GM20000 (cell line): ENCODE measurements at regions not wholly inside any gene's neighbourhood (a gene's known extent, or its start where the extent isn't known, plus 50 kb on each side); places are given as distances from the start of the nearest gene placed in this dataset.

Source experiments
- DNase-seq: peaks from one replicate; pipeline ENCODE4 v3.0.0; 2012; ENCODE audit warnings: low spot score
- TF ChIP-seq, protein P1 (sequence below): IDR thresholded peaks from 2 replicates; pipeline ENCODE4 v1.5.1; 2012; ENCODE audit warnings: mild to moderate bottlenecking, control low read depth; ENCODE audit errors: extremely low read depth, missing control alignments

DNA sequence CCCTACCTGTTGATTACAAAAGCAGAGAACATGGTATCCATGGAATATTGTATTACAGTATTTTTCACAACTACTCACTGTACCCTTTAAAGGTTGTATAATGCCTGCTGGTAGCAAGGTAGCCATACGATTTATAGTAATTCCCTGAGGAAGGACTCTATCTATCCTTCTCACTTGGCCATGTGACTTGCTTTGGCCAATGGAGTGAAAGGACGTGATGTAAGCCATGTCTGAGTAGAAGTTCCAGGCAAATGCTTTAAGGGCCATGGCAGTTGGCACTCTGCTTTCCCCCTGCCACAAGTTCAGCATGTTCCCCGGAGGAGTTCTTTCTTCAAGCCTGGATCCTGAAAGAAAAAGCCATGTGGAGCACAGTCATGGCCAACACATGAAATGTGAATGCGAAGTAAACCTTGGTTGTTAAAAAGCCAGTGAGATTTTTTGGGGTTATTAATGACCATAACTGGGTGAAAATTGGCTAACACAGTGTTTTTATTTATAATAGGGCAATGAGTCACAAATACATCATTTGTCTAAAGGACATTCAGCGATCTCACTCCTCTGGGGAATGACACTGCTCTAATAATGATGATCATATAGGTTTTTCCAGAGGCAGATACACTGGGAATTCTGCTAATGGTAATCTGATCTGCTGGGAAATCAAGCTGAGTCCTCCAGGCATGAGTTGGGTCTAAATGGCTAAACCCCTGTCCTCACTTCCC is 67.4 kb upstream of the SLC38A2 start:
- no peak for DNase-seq
- TF ChIP-seq, protein P1, sequence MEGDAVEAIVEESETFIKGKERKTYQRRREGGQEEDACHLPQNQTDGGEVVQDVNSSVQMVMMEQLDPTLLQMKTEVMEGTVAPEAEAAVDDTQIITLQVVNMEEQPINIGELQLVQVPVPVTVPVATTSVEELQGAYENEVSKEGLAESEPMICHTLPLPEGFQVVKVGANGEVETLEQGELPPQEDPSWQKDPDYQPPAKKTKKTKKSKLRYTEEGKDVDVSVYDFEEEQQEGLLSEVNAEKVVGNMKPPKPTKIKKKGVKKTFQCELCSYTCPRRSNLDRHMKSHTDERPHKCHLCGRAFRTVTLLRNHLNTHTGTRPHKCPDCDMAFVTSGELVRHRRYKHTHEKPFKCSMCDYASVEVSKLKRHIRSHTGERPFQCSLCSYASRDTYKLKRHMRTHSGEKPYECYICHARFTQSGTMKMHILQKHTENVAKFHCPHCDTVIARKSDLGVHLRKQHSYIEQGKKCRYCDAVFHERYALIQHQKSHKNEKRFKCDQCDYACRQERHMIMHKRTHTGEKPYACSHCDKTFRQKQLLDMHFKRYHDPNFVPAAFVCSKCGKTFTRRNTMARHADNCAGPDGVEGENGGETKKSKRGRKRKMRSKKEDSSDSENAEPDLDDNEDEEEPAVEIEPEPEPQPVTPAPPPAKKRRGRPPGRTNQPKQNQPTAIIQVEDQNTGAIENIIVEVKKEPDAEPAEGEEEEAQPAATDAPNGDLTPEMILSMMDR = no peak

DNA sequence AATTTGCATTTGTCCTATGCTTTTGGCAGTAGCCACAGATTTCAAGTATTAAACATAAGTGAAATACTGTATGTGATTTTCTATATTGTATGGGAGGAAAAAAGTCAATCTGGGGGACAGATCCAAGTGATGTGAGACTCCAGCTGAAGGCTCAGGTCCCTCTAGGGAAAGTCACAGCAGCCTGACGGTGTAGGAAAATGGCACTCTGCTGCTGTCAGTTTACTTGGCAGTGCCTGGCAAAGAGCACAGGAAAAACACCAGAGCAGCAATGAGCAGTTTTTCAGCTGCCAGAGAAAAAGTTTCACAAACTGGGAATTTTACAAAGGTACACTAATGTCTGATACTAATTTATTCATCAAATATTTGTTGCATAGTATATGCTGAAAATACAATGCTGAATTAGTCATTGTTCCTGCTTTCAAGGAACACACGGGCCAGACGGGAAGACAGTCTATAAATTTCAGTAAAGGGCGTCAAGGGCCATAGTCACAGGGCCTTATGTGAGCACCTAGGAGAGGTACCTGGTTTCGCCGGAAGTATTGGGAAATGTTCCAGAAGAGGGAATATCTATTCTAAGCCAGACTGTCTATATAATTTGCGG is 66.2 kb upstream of the SLC38A2 start:
- TF ChIP-seq, protein P1 = no peak
- DNase-seq = no peak

DNA sequence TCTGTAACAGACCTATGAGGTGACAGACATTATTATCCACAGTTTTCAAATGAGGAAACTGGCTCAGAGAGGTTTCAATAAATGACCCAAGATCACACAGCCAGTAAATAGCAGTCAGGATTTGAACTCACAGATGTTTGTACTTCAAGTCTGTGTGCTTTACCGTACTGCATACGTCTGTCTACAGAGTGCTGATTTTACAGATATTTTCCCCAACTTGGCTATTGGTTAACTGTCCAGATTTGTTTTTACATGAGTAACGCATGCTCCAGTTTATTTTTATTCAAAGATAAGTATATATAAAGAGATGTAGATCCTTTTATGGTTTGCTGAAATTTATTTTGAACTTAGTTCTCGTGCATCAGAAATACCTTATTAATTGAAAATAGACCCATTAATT is 65.7 kb upstream of the SLC38A2 start:
- TF ChIP-seq, protein P1 = no peak
- DNase-seq = no peak

DNA sequence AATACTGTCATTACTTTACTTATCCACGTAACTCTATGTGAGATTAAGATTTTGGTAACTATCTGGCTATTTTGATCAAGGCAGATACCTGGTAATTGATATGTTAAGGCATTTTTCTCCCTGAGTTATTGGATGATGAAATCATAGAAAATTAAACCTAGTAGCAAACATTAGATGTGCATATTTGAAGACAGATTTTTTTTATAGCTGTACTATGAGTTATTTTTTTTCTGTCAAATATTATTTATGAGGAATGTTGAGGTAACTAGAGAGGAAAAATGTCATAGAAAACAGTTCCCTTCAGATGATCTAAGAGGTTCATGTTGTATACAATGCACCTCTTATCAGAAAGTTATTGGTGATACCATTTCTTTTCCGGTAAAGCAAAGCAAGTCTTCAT is 64.9 kb upstream of the SLC38A2 start:
- TF ChIP-seq, protein P1 = no peak
- no peak for DNase-seq

DNA sequence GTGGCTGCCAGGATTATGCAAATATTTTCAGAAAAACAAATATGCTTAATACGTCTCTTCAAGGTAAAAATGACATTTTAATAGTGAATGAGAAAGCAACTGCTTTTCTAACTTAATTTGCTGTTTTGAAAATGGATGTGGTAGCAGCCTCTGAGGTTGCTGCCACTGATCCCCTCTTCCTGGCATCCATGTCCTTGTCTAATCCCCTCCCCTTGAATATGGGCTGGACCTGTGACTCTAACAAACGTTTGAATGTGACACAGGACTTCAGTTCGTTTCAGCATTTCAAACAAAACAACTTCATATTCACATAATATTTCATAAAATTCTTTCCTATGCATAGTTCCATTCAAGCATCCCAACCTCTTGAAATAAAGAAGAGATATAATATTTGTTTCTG is 64.2 kb upstream of the SLC38A2 start:
- DNase-seq = no peak
- TF ChIP-seq, protein P1 = no peak

DNA sequence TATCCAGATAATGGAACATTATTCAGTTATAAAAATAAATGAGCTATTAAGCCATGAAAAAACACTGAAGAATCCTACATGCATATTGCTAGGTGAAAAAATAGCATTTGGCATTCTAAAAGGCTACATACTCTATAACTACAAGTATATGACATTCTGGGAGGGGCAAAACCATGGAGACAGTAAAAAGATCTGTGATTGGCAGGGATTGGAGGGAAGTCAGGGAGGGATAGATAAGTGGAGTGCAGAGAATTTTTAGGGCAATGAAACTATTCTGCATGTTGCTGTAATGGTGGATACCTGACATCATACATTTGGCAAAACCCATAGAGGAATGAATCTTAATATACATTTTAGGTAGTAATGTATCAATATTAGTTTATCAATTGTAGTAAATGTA is 63.1 kb upstream of the SLC38A2 start:
- TF ChIP-seq, protein P1 = no peak
- DNase-seq = no peak

DNA sequence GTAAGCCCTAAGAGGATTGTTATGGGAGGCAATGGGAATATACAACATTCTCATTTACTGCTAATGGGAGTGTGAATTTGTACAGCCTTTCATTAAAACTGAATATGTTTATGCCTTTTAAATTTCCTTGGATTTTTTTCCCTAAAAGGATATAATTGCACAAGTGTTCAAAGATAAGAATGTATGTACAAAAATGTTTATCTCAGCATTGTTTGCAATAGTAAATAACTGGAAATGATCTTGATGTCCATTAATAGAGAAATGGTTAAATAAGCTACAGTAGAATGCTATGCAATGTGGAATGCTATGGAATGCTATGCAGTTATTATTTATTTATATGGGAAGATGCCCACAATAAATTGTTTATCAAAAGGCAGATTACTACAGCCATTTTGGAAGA is 62.5 kb upstream of the SLC38A2 start:
- no peak for DNase-seq
- TF ChIP-seq, protein P1 = no peak
